BLaER1 treated with 17β-estradiol and CSF1 and Interleukin-3, amounts not matched to agents 10 nM and 100 nM (cell line): ENCODE measurements at regions not wholly inside any gene's neighbourhood (a gene's known extent, or its start where the extent isn't known, plus 50 kb on each side); places are given as distances from the start of the nearest gene placed in this dataset.
"Not testable (repeated sequence)": the region's sequence is repeated elsewhere in the genome, so short reads cannot be mapped to it uniquely, and the experiment has no call there.

Source experiments
- H3K27ac ChIP-seq, 11 experiments: shearing (Covaris generic); formaldehyde crosslinking; 2 replicates each; pipeline ENCODE4 v1.8.1; 2022
- H3K27me3 ChIP-seq, 11 experiments: shearing (Covaris generic); formaldehyde crosslinking; 2 replicates each; pipeline ENCODE4 v1.8.1; 2022
- H3K36me3 ChIP-seq, 11 experiments: shearing (Covaris generic); formaldehyde crosslinking; 2 replicates each; pipeline ENCODE4 v1.8.1; 2022
- H3K4me1 ChIP-seq, 10 experiments: shearing (Covaris generic); formaldehyde crosslinking; 2 replicates each; pipeline ENCODE4 v1.8.1; 2022
- H3K4me2 ChIP-seq, 11 experiments: shearing (Covaris generic); formaldehyde crosslinking; 2 replicates each; pipeline ENCODE4 v1.8.1; 2022
- H3K4me3 ChIP-seq, 10 experiments: shearing (Covaris generic); formaldehyde crosslinking; 2 replicates each; pipeline ENCODE4 v1.8.1; 2022
- H3K9ac ChIP-seq, 11 experiments: shearing (Covaris generic); formaldehyde crosslinking; 2 replicates each; pipeline ENCODE4 v1.8.1; 2022
- H3K9me3 ChIP-seq, 11 experiments: shearing (Covaris generic); formaldehyde crosslinking; replicated peaks in 1 of 11; 2 replicates each; pipeline ENCODE4 v1.8.1; 2022
- H4K20me1 ChIP-seq, 11 experiments: shearing (Covaris generic); formaldehyde crosslinking; 2 replicates each; pipeline ENCODE4 v1.8.1; 2022
- Cebpa-rat ChIP-seq, 11 experiments: shearing (Covaris generic); IDR thresholded peaks; 2 replicates each; pipeline ENCODE4 v1.8.1; 2022

GRCh38 chr5:86507574-86507973 is 110.2 kb upstream of the COX7C start:
- no peak overlapping the region for H3K4me2 ChIP-seq
- TF ChIP-seq Cebpa-rat (IDR thresholded peaks at IDR 0.05): no peak
- H3K9ac ChIP-seq: no peak overlapping the region
- H3K4me1 ChIP-seq: no peaks in the 10 kb centered on the region
- H3K27ac ChIP-seq: no peak overlapping the region
- H3K27me3 ChIP-seq: no peaks in the 10 kb centered on the region
- no peak overlapping the region for H3K4me3 ChIP-seq
- no peaks in the 10 kb centered on the region; a peak in 1 of 22 replicates for H3K9me3 ChIP-seq
- no peaks in the 10 kb centered on the region for H4K20me1 ChIP-seq
- H3K36me3 ChIP-seq: no peaks in the 10 kb centered on the region

GRCh38 chr5:86510330-86510915 is 107.3 kb upstream of the COX7C start:
- H3K9ac ChIP-seq, H3K9me3 ChIP-seq, H3K4me2 ChIP-seq, H3K27ac ChIP-seq, H3K4me3 ChIP-seq, H4K20me1 ChIP-seq, H3K4me1 ChIP-seq, H3K36me3 ChIP-seq, H3K27me3 ChIP-seq: not testable (repeated sequence)

GRCh38 chr5:86523718-86524117 is 94.0 kb upstream of the COX7C start:
- Histone ChIP-seq H3K4me3 (no peak overlapping the region), H3K4me2 (no peak overlapping the region), H3K9ac (no peak overlapping the region), H3K27me3 (no peaks in the 10 kb centered on the region), H3K27ac (no peak overlapping the region), H4K20me1 (no peaks in the 10 kb centered on the region), H3K36me3 (no peaks in the 10 kb centered on the region), H3K9me3 (no peaks in the 10 kb centered on the region), H3K4me1 (no peaks in the 10 kb centered on the region)
- TF ChIP-seq Cebpa-rat (IDR thresholded peaks at IDR 0.05): no peak

- H3K9me3 ChIP-seq: no peaks in the 10 kb centered on the region
- H3K4me2 ChIP-seq: no peak overlapping the region
- H3K4me3 ChIP-seq: no peak overlapping the region
- no peaks in the 10 kb centered on the region for H4K20me1 ChIP-seq
- H3K27me3 ChIP-seq: no peaks in the 10 kb centered on the region
- H3K4me1 ChIP-seq: no peaks in the 10 kb centered on the region
- no peak overlapping the region for H3K27ac ChIP-seq
- no peaks in the 10 kb centered on the region for H3K36me3 ChIP-seq
- TF ChIP-seq Cebpa-rat (IDR thresholded peaks at IDR 0.05): no peak
- no peak overlapping the region for H3K9ac ChIP-seq
Measured at GRCh38 chr5:86525622-86526021, 92.1 kb upstream of the COX7C start.

- Histone ChIP-seq H3K27ac (no peak overlapping the region), H3K4me1 (no peaks in the 10 kb centered on the region), H3K4me3 (no peak overlapping the region), H3K9me3 (no peaks in the 10 kb centered on the region), H3K4me2 (no peak overlapping the region), H3K27me3 (no peaks in the 10 kb centered on the region), H4K20me1 (no peaks in the 10 kb centered on the region), H3K36me3 (no peaks in the 10 kb centered on the region), H3K9ac (no peak overlapping the region)
- no peak for TF ChIP-seq Cebpa-rat (IDR thresholded peaks at IDR 0.05)
Measured at GRCh38 chr5:86526811-86527348, 90.9 kb upstream of the COX7C start.

GRCh38 chr5:86532429-86532828 is 85.3 kb upstream of the COX7C start:
- no peaks in the 10 kb centered on the region for H3K9me3 ChIP-seq
- no peaks in the 10 kb centered on the region for H3K27me3 ChIP-seq
- no peak for TF ChIP-seq Cebpa-rat (IDR thresholded peaks at IDR 0.05)

GRCh38 chr5:86536396-86536795 is 81.3 kb upstream of the COX7C start:
- Histone ChIP-seq H3K9ac (no peak overlapping the region), H3K9me3 (no peaks in the 10 kb centered on the region), H3K4me2 (no peak overlapping the region), H3K4me3 (no peak overlapping the region), H4K20me1 (no peaks in the 10 kb centered on the region), H3K27me3 (no peaks in the 10 kb centered on the region), H3K27ac (no peak overlapping the region), H3K36me3 (no peaks in the 10 kb centered on the region), H3K4me1 (no peaks in the 10 kb centered on the region)
- no peak for TF ChIP-seq Cebpa-rat (IDR thresholded peaks at IDR 0.05)

More at GRCh38 chr5:86532429-86532828, 85.3 kb upstream of the COX7C start:
- Histone ChIP-seq H3K4me3 (no peak overlapping the region), H3K9ac (no peak overlapping the region), H3K27ac (no peak overlapping the region), H3K4me2 (no peak overlapping the region), H4K20me1 (no peaks in the 10 kb centered on the region), H3K4me1 (no peaks in the 10 kb centered on the region), H3K36me3 (no peaks in the 10 kb centered on the region)

- TF ChIP-seq Cebpa-rat (IDR thresholded peaks at IDR 0.05): no peak
- H3K4me3 ChIP-seq: no peak overlapping the region
- H4K20me1 ChIP-seq: no peaks in the 10 kb centered on the region
- no peaks in the 10 kb centered on the region for H3K27me3 ChIP-seq
- no peak overlapping the region for H3K4me2 ChIP-seq
- H3K9me3 ChIP-seq: no peaks in the 10 kb centered on the region
- H3K9ac ChIP-seq: no peak overlapping the region
- H3K4me1 ChIP-seq: no peaks in the 10 kb centered on the region
- H3K27ac ChIP-seq: no peak overlapping the region
- H3K36me3 ChIP-seq: no peaks in the 10 kb centered on the region
Measured at GRCh38 chr5:86542532-86542931, 75.2 kb upstream of the COX7C start.

- Histone ChIP-seq H3K36me3 (no peaks in the 10 kb centered on the region), H4K20me1 (no peaks in the 10 kb centered on the region), H3K9ac (no peak overlapping the region), H3K4me1 (no peaks in the 10 kb centered on the region), H3K9me3 (no peaks in the 10 kb centered on the region), H3K4me2 (no peak overlapping the region), H3K27ac (no peak overlapping the region), H3K27me3 (no peaks in the 10 kb centered on the region), H3K4me3 (no peak overlapping the region)
- TF ChIP-seq Cebpa-rat (IDR thresholded peaks at IDR 0.05): no peak
Measured at GRCh38 chr5:86546044-86546443, 71.7 kb upstream of the COX7C start.

GRCh38 chr5:86546582-86546981 is 71.2 kb upstream of the COX7C start:
- no peaks in the 10 kb centered on the region for H3K4me1 ChIP-seq
- H3K27ac ChIP-seq: no peak overlapping the region
- no peaks in the 10 kb centered on the region for H4K20me1 ChIP-seq
- H3K4me3 ChIP-seq: no peak overlapping the region
- H3K36me3 ChIP-seq: no peaks in the 10 kb centered on the region
- H3K27me3 ChIP-seq: no peaks in the 10 kb centered on the region
- TF ChIP-seq Cebpa-rat (IDR thresholded peaks at IDR 0.05): no peak
- H3K4me2 ChIP-seq: no peak overlapping the region
- H3K9me3 ChIP-seq: no peaks in the 10 kb centered on the region
- H3K9ac ChIP-seq: no peak overlapping the region
